Stomach (tissue), 8 donors: ENCODE measurements at regions not wholly inside any gene's neighbourhood (a gene's known extent, or its start where the extent isn't known, plus 50 kb on each side); places are given as distances from the start of the nearest gene placed in this dataset.

ENCODE experiments used
- DNase-seq, 2 donors: peaks; one replicate each; pipeline versions ENCODE4 v3.0.0 to v3.0.0-alpha.2; 2013 to 2019
- H3K27ac ChIP-seq, 5 donors: fragments of 200-600 bp in 4 of 5; sonication (generic) in 4 of 5; one replicate each; pipeline ENCODE4 v1.5.1; 2013 to 2019; ENCODE audit warnings: mild to moderate bottlenecking in 1 of 5, moderate library complexity in 1 of 5
- H3K27me3 ChIP-seq, 3 donors: fragments of 200-600 bp; sonication (generic); one replicate each; pipeline ENCODE4 v1.5.1; 2017 to 2019; ENCODE audit warnings: mixed run types in 1 of 3
- H3K36me3 ChIP-seq, 4 donors: fragments of 200-600 bp; sonication (generic); 1 replicate in 3 of 4; 2 replicates in 1 of 4; pipeline ENCODE4 v1.5.1; 2016 to 2019
- H3K4me1 ChIP-seq, 4 donors: fragments of 200-600 bp; sonication (generic); one replicate each; pipeline ENCODE4 v1.5.1; 2016 to 2019
- H3K4me3 ChIP-seq, 4 donors: fragments of 200-600 bp; sonication (generic) in 3 of 4; one replicate each; pipeline ENCODE4 v1.5.1; 2016 to 2019; ENCODE audit warnings: mild to moderate bottlenecking in 1 of 4
- H3K9me3 ChIP-seq, 4 donors: fragments of 200-600 bp; sonication (generic); one replicate each; pipeline ENCODE4 v1.5.1; 2016 to 2019
- CTCF ChIP-seq, 7 experiments: fragments of 450-650 bp in 4 of 7; fragments of 200-600 bp in 3 of 7; sonication (generic) in 3 of 7; IDR thresholded peaks; one replicate each; pipeline ENCODE4 v1.5.1; 2016 to 2019; ENCODE audit warnings: antibody characterized with exemption in 7 of 7, control low read depth in 2 of 7, mild to moderate bottlenecking in 1 of 7
- EP300 ChIP-seq: sonication (generic); formaldehyde crosslinking; IDR thresholded peaks from one replicate; pipeline ENCODE4 v1.6.1; 2017; ENCODE audit warnings: antibody characterized with exemption
- POLR2A ChIP-seq, 4 donors: fragments of 450-650 bp; IDR thresholded peaks; one replicate each; pipeline ENCODE4 v1.6.1; 2016; ENCODE audit warnings: antibody characterized with exemption in 4 of 4, control low read depth in 2 of 4, mild to moderate bottlenecking in 1 of 4, moderate library complexity in 1 of 4
- POLR2AphosphoS5 ChIP-seq, 3 donors: sonication (generic); formaldehyde crosslinking; IDR thresholded peaks; one replicate each; pipeline ENCODE4 v1.6.1; 2016; ENCODE audit warnings: antibody characterized with exemption in 3 of 3
- WGBS, 5 donors: extraction: QIAGEN DNeasy Blood & Tissue Kit in 3 of 5; methylation state at CpG; one replicate each; pipeline versions ENCODE4 v1.1.5 to v1.1.7; 2013 to 2018; 5-methylcytosine and 5-hydroxymethylcytosine counted together
- intact Hi-C: fragments of 100-400 bp; cut with DNase I; formaldehyde crosslinking; loops from one replicate; pipeline ENCODE4 v1.15.1; 2023; ENCODE audit warnings: low total_unique reads
- donor health status: healthy with polysubstance abuse.
- donor health status: Bipolar disorder and iron deficiency.
- donor health status: healthy.

GRCh38 chr5:166063261-166063660 is 2228.2 kb upstream of the WWC1 start:
- peak in 1 of 2 donors; percentile 4 for DNase-seq
- intact Hi-C loops, result no loop called here
- H3K36me3 ChIP-seq, result no peaks in the 10 kb centered on the region
- H3K4me1 ChIP-seq, result no peaks in the 10 kb centered on the region
- no peaks in the 10 kb centered on the region for H3K27me3 ChIP-seq
- H3K4me3 ChIP-seq, result no peak overlapping the region
- H3K9me3 ChIP-seq, result no peaks in the 10 kb centered on the region
- H3K27ac ChIP-seq, result no peak overlapping the region
- WGBS, 5 donors, result 22 to 52% (median 38%) methylated on average over 1 of the region's 1 CpG
- TF ChIP-seq POLR2AphosphoS5 (IDR thresholded peaks at IDR 0.05) (no peak), CTCF (IDR thresholded peaks at IDR 0.05) (no peak), EP300 (no peak), POLR2A (IDR thresholded peaks at IDR 0.05) (no peak)

GRCh38 chr5:166068547-166069335 is 2222.7 kb upstream of the WWC1 start:
- 78 to 85% (median 81%) methylated on average over 9 of the region's 9 CpGs for WGBS, 5 donors
- H3K36me3 ChIP-seq, result no peaks in the 10 kb centered on the region
- no peak for DNase-seq
- H3K27ac ChIP-seq, result no peak overlapping the region
- H3K27me3 ChIP-seq, result no peaks in the 10 kb centered on the region
- intact Hi-C loops, result no loop called here
- H3K9me3 ChIP-seq, result no peaks in the 10 kb centered on the region
- no peak overlapping the region for H3K4me3 ChIP-seq
- no peaks in the 10 kb centered on the region for H3K4me1 ChIP-seq
- TF ChIP-seq CTCF (IDR thresholded peaks at IDR 0.05) (no peak), POLR2AphosphoS5 (IDR thresholded peaks at IDR 0.05) (no peak), POLR2A (IDR thresholded peaks at IDR 0.05) (no peak), EP300 (no peak)

- Histone ChIP-seq H3K27ac (no peak overlapping the region), H3K27me3 (no peaks in the 10 kb centered on the region), H3K9me3 (no peaks in the 10 kb centered on the region), H3K4me3 (no peak overlapping the region), H3K36me3 (no peaks in the 10 kb centered on the region), H3K4me1 (no peaks in the 10 kb centered on the region)
- no peak for DNase-seq
- intact Hi-C loops, result no loop called here
- TF ChIP-seq CTCF (IDR thresholded peaks at IDR 0.05) (no peak), POLR2A (IDR thresholded peaks at IDR 0.05) (no peak), EP300 (no peak), POLR2AphosphoS5 (IDR thresholded peaks at IDR 0.05) (no peak)
- 49 to 55% (median 52%) methylated on average over 6 of the region's 6 CpGs for WGBS, 5 donors
Measured at GRCh38 chr5:166073901-166074581, 2217.4 kb upstream of the WWC1 start.

- H3K36me3 ChIP-seq, result no peaks in the 10 kb centered on the region
- H3K4me3 ChIP-seq, result no peak overlapping the region
- intact Hi-C loops, result no loop called here
- H3K27me3 ChIP-seq, result no peaks in the 10 kb centered on the region
- H3K9me3 ChIP-seq, result no peaks in the 10 kb centered on the region
- H3K4me1 ChIP-seq, result no peaks in the 10 kb centered on the region
- H3K27ac ChIP-seq, result no peak overlapping the region
- 35 to 46% (median 41%) methylated on average over 5 of the region's 5 CpGs for WGBS, 5 donors
- TF ChIP-seq POLR2A (IDR thresholded peaks at IDR 0.05) (no peak), EP300 (no peak), POLR2AphosphoS5 (IDR thresholded peaks at IDR 0.05) (no peak), CTCF (IDR thresholded peaks at IDR 0.05) (no peak)
- no peak for DNase-seq
Measured at GRCh38 chr5:166074582-166075481, 2216.6 kb upstream of the WWC1 start.
